Activated T-cell treated with anti-CD3 and anti-CD28 coated beads, Interleukin-2, amount 50 U/mL, for 48 hours (primary cell): ENCODE measurements at regions not wholly inside any gene's neighbourhood (a gene's known extent, or its start where the extent isn't known, plus 50 kb on each side); places are given as distances from the start of the nearest gene placed in this dataset.
A peak's percentile ranks its signal among the peaks of the same experiment; 100 is the strongest.

ENCODE experiments used
- DNase-seq, 2 experiments: peaks; one replicate each; pipeline ENCODE4 v3.0.0-alpha.2; 2020

- DNase-seq = no peak
These were observed 214.2 kb upstream of the TMCO5A start for GRCh38 chr15:37720267-37720666.

GRCh38 chr15:37731146-37731746 lies 203.2 kb upstream of the TMCO5A start:
- no peak for DNase-seq

- no peak for DNase-seq
These were observed 200.8 kb upstream of the TMCO5A start for GRCh38 chr15:37733628-37734027.

GRCh38 chr15:37740623-37741141 lies 193.8 kb upstream of the TMCO5A start:
- no peak for DNase-seq

- no peak for DNase-seq
These were observed 190.6 kb upstream of the TMCO5A start for GRCh38 chr15:37743826-37744225.

GRCh38 chr15:37744521-37744920 lies 189.9 kb upstream of the TMCO5A start:
- DNase-seq = no peak

- no peak for DNase-seq
These were observed 183.0 kb upstream of the TMCO5A start for GRCh38 chr15:37751401-37751800.

- DNase-seq = no peak
These were observed 178.0 kb upstream of the TMCO5A start for GRCh38 chr15:37756407-37756806.

GRCh38 chr15:37758412-37758811 lies 176.0 kb upstream of the TMCO5A start:
- no peak for DNase-seq

GRCh38 chr15:37764733-37765191 lies 169.7 kb upstream of the TMCO5A start:
- DNase-seq = peak in 1 of 2 experiments; percentile 37

GRCh38 chr15:37765786-37766185 lies 168.7 kb upstream of the TMCO5A start:
- DNase-seq = peak in 1 of 2 experiments; percentile 14

GRCh38 chr15:37767841-37768455 lies 166.5 kb upstream of the TMCO5A start:
- DNase-seq = no peak

GRCh38 chr15:37771465-37771864 lies 163.0 kb upstream of the TMCO5A start:
- no peak for DNase-seq

- DNase-seq = no peak
These were observed 161.2 kb upstream of the TMCO5A start for GRCh38 chr15:37773111-37773860.

GRCh38 chr15:37774961-37775360 lies 159.5 kb upstream of the TMCO5A start:
- DNase-seq = no peak

- DNase-seq = no peak
These were observed 157.4 kb upstream of the TMCO5A start for GRCh38 chr15:37777006-37777405.

- no peak for DNase-seq
These were observed 151.2 kb upstream of the TMCO5A start for GRCh38 chr15:37783290-37783689.

- no peak for DNase-seq
These were observed 146.1 kb upstream of the TMCO5A start for GRCh38 chr15:37788330-37788729.

GRCh38 chr15:37788767-37789396 lies 145.6 kb upstream of the TMCO5A start:
- no peak for DNase-seq

- no peak for DNase-seq
These were observed 145.0 kb upstream of the TMCO5A start for GRCh38 chr15:37789397-37789786.

- no peak for DNase-seq
These were observed 144.6 kb upstream of the TMCO5A start for GRCh38 chr15:37789881-37790280.

GRCh38 chr15:37791693-37792092 lies 142.7 kb upstream of the TMCO5A start:
- DNase-seq = no peak

- DNase-seq = no peak
These were observed 142.1 kb upstream of the TMCO5A start for GRCh38 chr15:37792351-37792750.
